ENCODE measurements at regions not wholly inside any gene's neighbourhood (a gene's known extent, or its start where the extent isn't known, plus 50 kb on each side); places are given as distances from the start of the nearest gene placed in this dataset.

- TF ChIP-seq CTCF (IDR thresholded peaks at IDR 0.05) = no peak
- TF ChIP-seq POLR2A (IDR thresholded peaks at IDR 0.05) = no peak
Observed at GRCh38 chr16:59394526-59394925, 660.4 kb upstream of the GOT2 start.

Data from uterus (tissue), 2 donors.